HFFc6 (cell line): ENCODE measurements at regions not wholly inside any gene's neighbourhood (a gene's known extent, or its start where the extent isn't known, plus 50 kb on each side); places are given as distances from the start of the nearest gene placed in this dataset.

Experiments
- DNase-seq: peaks from one replicate; pipeline ENCODE4 v3.0.0-alpha.2; 2018
- H3K27ac Mint-ChIP-seq: 2 replicates; pipeline ENCODE4 v1.8.0; 2020; ENCODE audit warnings: mild to moderate bottlenecking, mixed read lengths
- H3K27me3 Mint-ChIP-seq: 2 replicates; pipeline ENCODE4 v1.8.0; 2021; ENCODE audit warnings: mild to moderate bottlenecking, moderate library complexity, mixed read lengths; ENCODE audit not compliant: insufficient read depth
- H3K36me3 Mint-ChIP-seq: 2 replicates; pipeline ENCODE4 v1.8.0; 2021; ENCODE audit warnings: low read depth, mixed read lengths
- H3K4me1 Mint-ChIP-seq: 2 replicates; pipeline ENCODE4 v1.8.0; 2020; ENCODE audit warnings: low read depth, mixed read lengths
- H3K4me3 Mint-ChIP-seq: 2 replicates; pipeline ENCODE4 v1.8.0; 2020; ENCODE audit warnings: mild to moderate bottlenecking, moderate library complexity, mixed read lengths
- H3K9me3 Mint-ChIP-seq: 2 replicates; pipeline ENCODE4 v1.8.0; 2020; ENCODE audit warnings: mild to moderate bottlenecking, mixed read lengths
- CTCF ChIP-seq: fragments of 200-600 bp; sonication (generic); IDR thresholded peaks from 2 replicates; pipeline ENCODE4 v1.5.0; 2021; ENCODE audit warnings: antibody characterized with exemption, mild to moderate bottlenecking

DNA sequence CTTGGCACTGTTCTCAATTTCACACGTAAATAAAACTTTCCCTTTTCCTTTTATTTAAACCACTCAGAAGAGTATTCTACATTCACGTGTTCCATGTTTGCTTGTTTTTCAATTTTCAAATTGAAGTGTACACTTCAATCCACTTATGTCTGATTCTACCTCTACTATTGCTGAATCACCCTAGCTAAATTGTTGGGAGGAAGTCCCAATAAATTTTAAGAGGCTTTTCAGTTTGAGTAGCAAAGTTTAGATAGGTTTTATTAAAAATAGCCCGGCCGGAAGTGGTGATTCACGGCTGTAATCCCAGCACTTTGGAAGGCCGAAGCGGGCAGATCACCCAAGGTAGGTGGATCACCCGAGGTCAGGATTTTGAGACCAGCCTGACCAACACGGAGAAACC lies 1414.7 kb upstream of the CELF2 start:
- H3K27me3 Mint-ChIP-seq: peaks cover 3% of the 10 kb centered on the region; the same call in 1 of the 2 replicates

DNA sequence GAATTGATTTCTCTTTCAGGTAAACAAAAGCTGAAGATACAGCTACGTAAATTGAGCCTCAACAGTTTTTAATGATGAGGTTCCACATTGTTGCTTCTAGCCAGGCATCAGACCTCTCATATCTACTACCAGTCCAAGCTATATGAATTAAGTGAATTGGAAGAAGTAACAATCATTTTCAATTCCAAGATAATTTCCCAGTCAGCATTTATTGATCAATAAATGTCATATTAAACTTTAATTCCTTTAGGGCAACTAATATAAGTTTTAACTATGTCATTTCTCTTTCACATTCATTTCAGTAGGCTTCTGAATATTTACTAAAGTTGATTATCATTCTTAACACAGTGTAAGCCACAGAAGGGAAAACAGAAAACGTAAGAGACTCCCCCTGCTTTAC lies 1413.7 kb upstream of the CELF2 start:
- DNase-seq: no peak
- Mint-ChIP-seq H3K27me3 (no peaks in the 10 kb centered on the region), H3K36me3 (no peaks in the 10 kb centered on the region), H3K4me1 (no peaks in the 10 kb centered on the region), H3K4me3 (no peak overlapping the region), H3K27ac (no peak overlapping the region), H3K9me3 (peaks cover 25% of the 10 kb centered on the region)
- no peak for TF ChIP-seq CTCF

More for the DNA sequence above, 1414.7 kb upstream of the CELF2 start:
- Mint-ChIP-seq H3K4me1 (no peaks in the 10 kb centered on the region), H3K27ac (no peak overlapping the region), H3K36me3 (no peaks in the 10 kb centered on the region), H3K9me3 (peaks cover 28% of the 10 kb centered on the region), H3K4me3 (no peak overlapping the region)
- TF ChIP-seq CTCF: no peak
- no peak for DNase-seq

DNA sequence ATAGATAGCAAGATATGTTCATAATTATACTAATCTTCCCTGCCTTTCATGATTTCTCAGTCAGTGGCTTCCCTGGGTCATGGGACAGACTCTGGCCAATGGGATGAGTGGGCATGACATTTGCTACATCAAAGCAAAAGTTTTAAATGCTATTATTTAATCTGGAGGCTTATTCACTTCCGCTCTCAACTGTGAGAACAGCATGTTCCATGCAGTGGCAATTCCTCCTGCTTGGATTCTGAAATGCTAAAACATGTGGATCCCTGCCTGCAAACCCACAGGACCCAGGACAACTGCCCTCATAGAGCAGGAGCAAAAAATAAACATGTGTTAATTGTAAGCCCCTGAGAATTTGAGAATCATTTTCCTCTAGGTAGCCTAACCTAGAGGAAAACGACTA lies 1412.4 kb upstream of the CELF2 start:
- no peak for TF ChIP-seq CTCF
- H3K27ac Mint-ChIP-seq: no peak overlapping the region
- H3K36me3 Mint-ChIP-seq: no peaks in the 10 kb centered on the region
- peaks cover 35% of the 10 kb centered on the region for H3K9me3 Mint-ChIP-seq
- H3K4me3 Mint-ChIP-seq: no peak overlapping the region
- no peaks in the 10 kb centered on the region for H3K4me1 Mint-ChIP-seq
- DNase-seq: no peak
- no peaks in the 10 kb centered on the region for H3K27me3 Mint-ChIP-seq

DNA sequence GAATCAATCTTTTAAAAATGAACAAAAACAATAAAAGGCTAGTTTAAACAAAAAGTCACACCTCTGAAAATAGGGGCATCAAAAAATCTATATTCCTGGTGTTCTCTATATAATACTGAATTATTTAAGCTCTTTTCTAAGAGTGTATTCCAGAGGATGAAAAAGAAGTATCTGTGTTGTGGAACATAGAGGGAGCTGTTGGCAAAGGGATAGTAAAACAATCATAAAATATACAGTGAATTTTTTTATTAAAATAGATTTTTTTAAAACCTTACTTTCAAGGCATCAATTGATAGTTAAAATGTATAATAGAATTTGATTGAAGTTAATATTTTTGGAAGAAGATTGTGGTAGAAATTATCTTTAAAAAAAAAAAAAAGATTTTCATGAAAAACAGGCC lies 1409.1 kb upstream of the CELF2 start:
- H3K4me3 Mint-ChIP-seq: no peak overlapping the region
- H3K4me1 Mint-ChIP-seq: no peaks in the 10 kb centered on the region
- peak; percentile 44; the same call in 1 of the 2 replicates for TF ChIP-seq CTCF
- H3K36me3 Mint-ChIP-seq: no peaks in the 10 kb centered on the region
- no peak overlapping the region for H3K27ac Mint-ChIP-seq
- peaks cover 38% of the 10 kb centered on the region for H3K9me3 Mint-ChIP-seq
- DNase-seq: no peak
- no peaks in the 10 kb centered on the region for H3K27me3 Mint-ChIP-seq

- DNase-seq: no peak
- H3K36me3 Mint-ChIP-seq: no peaks in the 10 kb centered on the region; the same call in 1 of the 2 replicates
- H3K4me3 Mint-ChIP-seq: no peak overlapping the region
These were observed 1404.2 kb upstream of the CELF2 start for GRCh38 chr10:9613338-9614075.

More at GRCh38 chr10:9613338-9614075, 1404.2 kb upstream of the CELF2 start:
- H3K27ac Mint-ChIP-seq: no peak overlapping the region
- H3K27me3 Mint-ChIP-seq: no peaks in the 10 kb centered on the region
- no peaks in the 10 kb centered on the region for H3K4me1 Mint-ChIP-seq
- TF ChIP-seq CTCF: no peak
- peaks cover 46% of the 10 kb centered on the region for H3K9me3 Mint-ChIP-seq
